ENCODE measurements at regions not wholly inside any gene's neighbourhood (a gene's known extent, or its start where the extent isn't known, plus 50 kb on each side); places are given as distances from the start of the nearest gene placed in this dataset.

- H3K27me3 ChIP-seq (ENCODE audit: control insufficient read depth in 4 of 4, insufficient read depth in 4 of 4, low read length in 3 of 4), result no peaks in the 10 kb centered on the region
- TF ChIP-seq EGR1 (IDR thresholded peaks at IDR 0.05; ENCODE audit: low read depth in 2 of 2) (no peak), NR2F2 (IDR thresholded peaks at IDR 0.05) (no peak), ATF3 (IDR thresholded peaks at IDR 0.05) (no peak), ZBTB33 (IDR thresholded peaks at IDR 0.05) (no peak), GABPA (IDR thresholded peaks at IDR 0.05 in 1 of 2, conservative IDR thresholded peaks at IDR 0.05 in 1 of 2) (no peak), TAF1 (conservative IDR thresholded peaks at IDR 0.05) (no peak), HNF4G (IDR thresholded peaks at IDR 0.05) (no peak), HNF4A (conservative IDR thresholded peaks at IDR 0.05) (no peak), FOXA2 (IDR thresholded peaks at IDR 0.05) (no peak), JUND (IDR thresholded peaks at IDR 0.05) (no peak), YY1 (IDR thresholded peaks at IDR 0.05) (no peak), FOXA1 (IDR thresholded peaks at IDR 0.05) (no peak), RAD21 (IDR thresholded peaks at IDR 0.05) (no peak), RXRA (IDR thresholded peaks at IDR 0.05) (no peak), SP1 (IDR thresholded peaks at IDR 0.05) (no peak)
- TF ChIP-seq, protein P1, sequence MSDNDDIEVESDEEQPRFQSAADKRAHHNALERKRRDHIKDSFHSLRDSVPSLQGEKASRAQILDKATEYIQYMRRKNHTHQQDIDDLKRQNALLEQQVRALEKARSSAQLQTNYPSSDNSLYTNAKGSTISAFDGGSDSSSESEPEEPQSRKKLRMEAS (IDR thresholded peaks at IDR 0.05), result no peak
- TF ChIP-seq, protein P2, sequence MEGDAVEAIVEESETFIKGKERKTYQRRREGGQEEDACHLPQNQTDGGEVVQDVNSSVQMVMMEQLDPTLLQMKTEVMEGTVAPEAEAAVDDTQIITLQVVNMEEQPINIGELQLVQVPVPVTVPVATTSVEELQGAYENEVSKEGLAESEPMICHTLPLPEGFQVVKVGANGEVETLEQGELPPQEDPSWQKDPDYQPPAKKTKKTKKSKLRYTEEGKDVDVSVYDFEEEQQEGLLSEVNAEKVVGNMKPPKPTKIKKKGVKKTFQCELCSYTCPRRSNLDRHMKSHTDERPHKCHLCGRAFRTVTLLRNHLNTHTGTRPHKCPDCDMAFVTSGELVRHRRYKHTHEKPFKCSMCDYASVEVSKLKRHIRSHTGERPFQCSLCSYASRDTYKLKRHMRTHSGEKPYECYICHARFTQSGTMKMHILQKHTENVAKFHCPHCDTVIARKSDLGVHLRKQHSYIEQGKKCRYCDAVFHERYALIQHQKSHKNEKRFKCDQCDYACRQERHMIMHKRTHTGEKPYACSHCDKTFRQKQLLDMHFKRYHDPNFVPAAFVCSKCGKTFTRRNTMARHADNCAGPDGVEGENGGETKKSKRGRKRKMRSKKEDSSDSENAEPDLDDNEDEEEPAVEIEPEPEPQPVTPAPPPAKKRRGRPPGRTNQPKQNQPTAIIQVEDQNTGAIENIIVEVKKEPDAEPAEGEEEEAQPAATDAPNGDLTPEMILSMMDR (IDR thresholded peaks at IDR 0.05; ENCODE audit: low read depth, low read length, missing input control), result no peak
- TF ChIP-seq, protein P3, sequence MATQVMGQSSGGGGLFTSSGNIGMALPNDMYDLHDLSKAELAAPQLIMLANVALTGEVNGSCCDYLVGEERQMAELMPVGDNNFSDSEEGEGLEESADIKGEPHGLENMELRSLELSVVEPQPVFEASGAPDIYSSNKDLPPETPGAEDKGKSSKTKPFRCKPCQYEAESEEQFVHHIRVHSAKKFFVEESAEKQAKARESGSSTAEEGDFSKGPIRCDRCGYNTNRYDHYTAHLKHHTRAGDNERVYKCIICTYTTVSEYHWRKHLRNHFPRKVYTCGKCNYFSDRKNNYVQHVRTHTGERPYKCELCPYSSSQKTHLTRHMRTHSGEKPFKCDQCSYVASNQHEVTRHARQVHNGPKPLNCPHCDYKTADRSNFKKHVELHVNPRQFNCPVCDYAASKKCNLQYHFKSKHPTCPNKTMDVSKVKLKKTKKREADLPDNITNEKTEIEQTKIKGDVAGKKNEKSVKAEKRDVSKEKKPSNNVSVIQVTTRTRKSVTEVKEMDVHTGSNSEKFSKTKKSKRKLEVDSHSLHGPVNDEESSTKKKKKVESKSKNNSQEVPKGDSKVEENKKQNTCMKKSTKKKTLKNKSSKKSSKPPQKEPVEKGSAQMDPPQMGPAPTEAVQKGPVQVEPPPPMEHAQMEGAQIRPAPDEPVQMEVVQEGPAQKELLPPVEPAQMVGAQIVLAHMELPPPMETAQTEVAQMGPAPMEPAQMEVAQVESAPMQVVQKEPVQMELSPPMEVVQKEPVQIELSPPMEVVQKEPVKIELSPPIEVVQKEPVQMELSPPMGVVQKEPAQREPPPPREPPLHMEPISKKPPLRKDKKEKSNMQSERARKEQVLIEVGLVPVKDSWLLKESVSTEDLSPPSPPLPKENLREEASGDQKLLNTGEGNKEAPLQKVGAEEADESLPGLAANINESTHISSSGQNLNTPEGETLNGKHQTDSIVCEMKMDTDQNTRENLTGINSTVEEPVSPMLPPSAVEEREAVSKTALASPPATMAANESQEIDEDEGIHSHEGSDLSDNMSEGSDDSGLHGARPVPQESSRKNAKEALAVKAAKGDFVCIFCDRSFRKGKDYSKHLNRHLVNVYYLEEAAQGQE (IDR thresholded peaks at IDR 0.05), result no peak
- no peaks in the 10 kb centered on the region for H3K9me3 ChIP-seq (ENCODE audit: control insufficient read depth in 4 of 4, low read length in 3 of 4)
- H3K36me3 ChIP-seq (ENCODE audit: control insufficient read depth in 4 of 4, insufficient read depth in 3 of 4, low read depth in 1 of 4, low read length in 3 of 4), result no peaks in the 10 kb centered on the region
- no peak overlapping the region for H3K4me3 ChIP-seq (ENCODE audit: low read depth in 1 of 3, low read length in 3 of 3)
- peaks cover 0 to 7% (median 0%) of the 10 kb centered on the region in 4 donors for H3K4me1 ChIP-seq (ENCODE audit: control insufficient read depth in 4 of 4, insufficient read depth in 4 of 4, low read length in 3 of 4)
- H3K9ac ChIP-seq (ENCODE audit: low read depth in 1 of 2, low read length in 2 of 2), result no peak overlapping the region
- 86% methylated on average over 2 of the region's 2 CpGs for WGBS
- DNase-seq (ENCODE audit: low spot score), result no peak
- no peak overlapping the region for H3K27ac ChIP-seq (ENCODE audit: low read depth in 1 of 2, low read length in 2 of 2)
These were observed 54.2 kb upstream of the ATF3 start for GRCh38 chr1:212554401-212554800.

Measured in liver (tissue), 8 donors.